ENCODE measurements at regions not wholly inside any gene's neighbourhood (a gene's known extent, or its start where the extent isn't known, plus 50 kb on each side); places are given as distances from the start of the nearest gene placed in this dataset.

DNA sequence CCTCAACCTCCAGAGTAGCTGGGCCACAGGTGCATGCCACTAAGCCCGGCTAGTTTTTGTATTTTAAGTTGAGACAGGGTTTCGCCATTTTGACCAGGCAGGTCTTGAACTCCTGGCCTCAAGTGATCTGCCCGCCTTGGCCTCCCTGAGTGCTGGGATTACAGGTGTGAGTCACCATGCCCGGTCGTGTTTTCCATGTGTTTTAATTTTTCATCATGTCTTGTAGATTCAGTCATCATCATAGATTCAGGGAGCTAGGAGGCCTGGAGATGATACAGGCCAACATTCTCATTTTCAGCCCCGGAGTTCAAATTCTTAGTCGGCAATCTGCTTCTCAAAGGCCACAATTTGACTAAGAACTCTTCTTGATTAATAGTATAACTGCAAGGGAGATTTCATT lies 73.5 kb upstream of the GRAMD1B start:
- Histone ChIP-seq H3K27me3 (ENCODE audit: control insufficient read depth in 4 of 4, insufficient read depth in 4 of 4, low read length in 3 of 4) (peaks cover 0 to 8% (median 4%) of the 10 kb centered on the region in 4 donors), H3K4me1 (ENCODE audit: control insufficient read depth in 4 of 4, insufficient read depth in 4 of 4, low read length in 3 of 4) (peaks cover 0 to 7% (median 0%) of the 10 kb centered on the region in 4 donors), H3K36me3 (ENCODE audit: control insufficient read depth in 4 of 4, insufficient read depth in 3 of 4, low read depth in 1 of 4, low read length in 3 of 4) (no peaks in the 10 kb centered on the region), H3K9ac (ENCODE audit: low read depth in 1 of 2, low read length in 2 of 2) (no peak overlapping the region), H3K4me3 (ENCODE audit: low read depth in 1 of 3, low read length in 3 of 3) (no peak overlapping the region), H3K27ac (ENCODE audit: low read depth in 1 of 2, low read length in 2 of 2) (no peak overlapping the region), H3K9me3 (ENCODE audit: control insufficient read depth in 4 of 4, low read length in 3 of 4) (no peaks in the 10 kb centered on the region)
- 86% methylated on average over 7 of the region's 7 CpGs for WGBS
- no peak for DNase-seq (ENCODE audit: low spot score)
- TF ChIP-seq JUND (IDR thresholded peaks at IDR 0.05) (no peak), RAD21 (IDR thresholded peaks at IDR 0.05) (no peak), RXRA (IDR thresholded peaks at IDR 0.05) (no peak), EGR1 (IDR thresholded peaks at IDR 0.05; ENCODE audit: low read depth in 2 of 2) (no peak), TAF1 (conservative IDR thresholded peaks at IDR 0.05) (no peak), HNF4A (conservative IDR thresholded peaks at IDR 0.05) (no peak), GABPA (IDR thresholded peaks at IDR 0.05 in 1 of 2, conservative IDR thresholded peaks at IDR 0.05 in 1 of 2) (no peak), SP1 (IDR thresholded peaks at IDR 0.05) (no peak)
- TF ChIP-seq, protein P1, sequence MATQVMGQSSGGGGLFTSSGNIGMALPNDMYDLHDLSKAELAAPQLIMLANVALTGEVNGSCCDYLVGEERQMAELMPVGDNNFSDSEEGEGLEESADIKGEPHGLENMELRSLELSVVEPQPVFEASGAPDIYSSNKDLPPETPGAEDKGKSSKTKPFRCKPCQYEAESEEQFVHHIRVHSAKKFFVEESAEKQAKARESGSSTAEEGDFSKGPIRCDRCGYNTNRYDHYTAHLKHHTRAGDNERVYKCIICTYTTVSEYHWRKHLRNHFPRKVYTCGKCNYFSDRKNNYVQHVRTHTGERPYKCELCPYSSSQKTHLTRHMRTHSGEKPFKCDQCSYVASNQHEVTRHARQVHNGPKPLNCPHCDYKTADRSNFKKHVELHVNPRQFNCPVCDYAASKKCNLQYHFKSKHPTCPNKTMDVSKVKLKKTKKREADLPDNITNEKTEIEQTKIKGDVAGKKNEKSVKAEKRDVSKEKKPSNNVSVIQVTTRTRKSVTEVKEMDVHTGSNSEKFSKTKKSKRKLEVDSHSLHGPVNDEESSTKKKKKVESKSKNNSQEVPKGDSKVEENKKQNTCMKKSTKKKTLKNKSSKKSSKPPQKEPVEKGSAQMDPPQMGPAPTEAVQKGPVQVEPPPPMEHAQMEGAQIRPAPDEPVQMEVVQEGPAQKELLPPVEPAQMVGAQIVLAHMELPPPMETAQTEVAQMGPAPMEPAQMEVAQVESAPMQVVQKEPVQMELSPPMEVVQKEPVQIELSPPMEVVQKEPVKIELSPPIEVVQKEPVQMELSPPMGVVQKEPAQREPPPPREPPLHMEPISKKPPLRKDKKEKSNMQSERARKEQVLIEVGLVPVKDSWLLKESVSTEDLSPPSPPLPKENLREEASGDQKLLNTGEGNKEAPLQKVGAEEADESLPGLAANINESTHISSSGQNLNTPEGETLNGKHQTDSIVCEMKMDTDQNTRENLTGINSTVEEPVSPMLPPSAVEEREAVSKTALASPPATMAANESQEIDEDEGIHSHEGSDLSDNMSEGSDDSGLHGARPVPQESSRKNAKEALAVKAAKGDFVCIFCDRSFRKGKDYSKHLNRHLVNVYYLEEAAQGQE (IDR thresholded peaks at IDR 0.05), result no peak
- TF ChIP-seq, protein P2, sequence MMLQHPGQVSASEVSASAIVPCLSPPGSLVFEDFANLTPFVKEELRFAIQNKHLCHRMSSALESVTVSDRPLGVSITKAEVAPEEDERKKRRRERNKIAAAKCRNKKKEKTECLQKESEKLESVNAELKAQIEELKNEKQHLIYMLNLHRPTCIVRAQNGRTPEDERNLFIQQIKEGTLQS (IDR thresholded peaks at IDR 0.05), result no peak
- TF ChIP-seq, protein P3, sequence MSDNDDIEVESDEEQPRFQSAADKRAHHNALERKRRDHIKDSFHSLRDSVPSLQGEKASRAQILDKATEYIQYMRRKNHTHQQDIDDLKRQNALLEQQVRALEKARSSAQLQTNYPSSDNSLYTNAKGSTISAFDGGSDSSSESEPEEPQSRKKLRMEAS (IDR thresholded peaks at IDR 0.05), result no peak
- TF ChIP-seq, protein P4, sequence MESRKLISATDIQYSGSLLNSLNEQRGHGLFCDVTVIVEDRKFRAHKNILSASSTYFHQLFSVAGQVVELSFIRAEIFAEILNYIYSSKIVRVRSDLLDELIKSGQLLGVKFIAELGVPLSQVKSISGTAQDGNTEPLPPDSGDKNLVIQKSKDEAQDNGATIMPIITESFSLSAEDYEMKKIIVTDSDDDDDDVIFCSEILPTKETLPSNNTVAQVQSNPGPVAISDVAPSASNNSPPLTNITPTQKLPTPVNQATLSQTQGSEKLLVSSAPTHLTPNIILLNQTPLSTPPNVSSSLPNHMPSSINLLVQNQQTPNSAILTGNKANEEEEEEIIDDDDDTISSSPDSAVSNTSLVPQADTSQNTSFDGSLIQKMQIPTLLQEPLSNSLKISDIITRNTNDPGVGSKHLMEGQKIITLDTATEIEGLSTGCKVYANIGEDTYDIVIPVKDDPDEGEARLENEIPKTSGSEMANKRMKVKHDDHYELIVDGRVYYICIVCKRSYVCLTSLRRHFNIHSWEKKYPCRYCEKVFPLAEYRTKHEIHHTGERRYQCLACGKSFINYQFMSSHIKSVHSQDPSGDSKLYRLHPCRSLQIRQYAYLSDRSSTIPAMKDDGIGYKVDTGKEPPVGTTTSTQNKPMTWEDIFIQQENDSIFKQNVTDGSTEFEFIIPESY (IDR thresholded peaks at IDR 0.05), result no peak
- TF ChIP-seq, protein P5, sequence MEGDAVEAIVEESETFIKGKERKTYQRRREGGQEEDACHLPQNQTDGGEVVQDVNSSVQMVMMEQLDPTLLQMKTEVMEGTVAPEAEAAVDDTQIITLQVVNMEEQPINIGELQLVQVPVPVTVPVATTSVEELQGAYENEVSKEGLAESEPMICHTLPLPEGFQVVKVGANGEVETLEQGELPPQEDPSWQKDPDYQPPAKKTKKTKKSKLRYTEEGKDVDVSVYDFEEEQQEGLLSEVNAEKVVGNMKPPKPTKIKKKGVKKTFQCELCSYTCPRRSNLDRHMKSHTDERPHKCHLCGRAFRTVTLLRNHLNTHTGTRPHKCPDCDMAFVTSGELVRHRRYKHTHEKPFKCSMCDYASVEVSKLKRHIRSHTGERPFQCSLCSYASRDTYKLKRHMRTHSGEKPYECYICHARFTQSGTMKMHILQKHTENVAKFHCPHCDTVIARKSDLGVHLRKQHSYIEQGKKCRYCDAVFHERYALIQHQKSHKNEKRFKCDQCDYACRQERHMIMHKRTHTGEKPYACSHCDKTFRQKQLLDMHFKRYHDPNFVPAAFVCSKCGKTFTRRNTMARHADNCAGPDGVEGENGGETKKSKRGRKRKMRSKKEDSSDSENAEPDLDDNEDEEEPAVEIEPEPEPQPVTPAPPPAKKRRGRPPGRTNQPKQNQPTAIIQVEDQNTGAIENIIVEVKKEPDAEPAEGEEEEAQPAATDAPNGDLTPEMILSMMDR (IDR thresholded peaks at IDR 0.05; ENCODE audit: low read depth, low read length, missing input control), result no peak

DNA sequence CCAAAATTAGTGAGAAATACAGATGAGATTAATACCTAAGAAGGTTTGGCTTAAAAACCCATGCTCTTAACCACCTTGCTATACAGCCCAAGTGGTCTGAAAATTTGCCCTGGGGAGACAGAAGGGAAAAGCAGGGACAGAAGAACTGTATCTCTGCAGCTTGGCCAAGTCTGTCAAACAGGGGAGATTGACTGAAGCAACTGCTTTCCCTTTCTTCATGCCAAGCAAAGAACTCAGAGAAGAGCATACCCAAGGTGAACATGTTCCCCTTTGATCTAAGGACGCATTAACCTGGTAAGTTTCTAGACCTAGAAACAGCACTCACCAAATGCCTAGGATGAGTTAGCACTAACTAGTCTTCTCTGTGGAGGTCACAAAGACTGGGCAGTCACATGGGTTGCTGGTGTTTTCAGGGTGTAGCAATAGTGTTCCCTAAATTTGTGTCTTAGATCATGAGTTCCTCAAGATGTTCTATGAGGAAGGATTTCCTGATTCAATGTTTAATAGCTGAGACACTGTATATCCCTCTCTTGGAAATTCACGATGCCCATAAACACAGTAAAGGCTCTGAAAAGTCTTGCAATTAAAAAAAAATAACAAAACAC lies 75.6 kb upstream of the GRAMD1B start:
- no peak for DNase-seq (ENCODE audit: low spot score)
- Histone ChIP-seq H3K4me3 (ENCODE audit: low read depth in 1 of 3, low read length in 3 of 3) (no peak overlapping the region), H3K4me1 (ENCODE audit: control insufficient read depth in 4 of 4, insufficient read depth in 4 of 4, low read length in 3 of 4) (peaks cover 0 to 7% (median 0%) of the 10 kb centered on the region in 4 donors), H3K27me3 (ENCODE audit: control insufficient read depth in 4 of 4, insufficient read depth in 4 of 4, low read length in 3 of 4) (peaks cover 0 to 8% (median 3%) of the 10 kb centered on the region in 4 donors), H3K9me3 (ENCODE audit: control insufficient read depth in 4 of 4, low read length in 3 of 4) (no peaks in the 10 kb centered on the region), H3K27ac (ENCODE audit: low read depth in 1 of 2, low read length in 2 of 2) (no peak overlapping the region), H3K36me3 (ENCODE audit: control insufficient read depth in 4 of 4, insufficient read depth in 3 of 4, low read depth in 1 of 4, low read length in 3 of 4) (no peaks in the 10 kb centered on the region), H3K9ac (ENCODE audit: low read depth in 1 of 2, low read length in 2 of 2) (no peak overlapping the region)
- TF ChIP-seq RAD21 (IDR thresholded peaks at IDR 0.05) (no peak), RXRA (IDR thresholded peaks at IDR 0.05) (no peak), JUND (IDR thresholded peaks at IDR 0.05) (no peak), FOXA1 (IDR thresholded peaks at IDR 0.05) (no peak), SP1 (IDR thresholded peaks at IDR 0.05) (no peak), YY1 (IDR thresholded peaks at IDR 0.05) (no peak), NR2F2 (IDR thresholded peaks at IDR 0.05) (no peak), FOXA2 (IDR thresholded peaks at IDR 0.05) (no peak), GABPA (IDR thresholded peaks at IDR 0.05 in 1 of 2, conservative IDR thresholded peaks at IDR 0.05 in 1 of 2) (no peak), HNF4A (conservative IDR thresholded peaks at IDR 0.05) (no peak), TAF1 (conservative IDR thresholded peaks at IDR 0.05) (no peak)
- TF ChIP-seq, protein P2 (IDR thresholded peaks at IDR 0.05), result no peak
- TF ChIP-seq, protein P1 (IDR thresholded peaks at IDR 0.05), result no peak
- TF ChIP-seq, protein P3 (IDR thresholded peaks at IDR 0.05), result no peak
- WGBS, result 84% methylated on average over 2 of the region's 2 CpGs
